ENCODE measurements at regions not wholly inside any gene's neighbourhood (a gene's known extent, or its start where the extent isn't known, plus 50 kb on each side); places are given as distances from the start of the nearest gene placed in this dataset.

DNA sequence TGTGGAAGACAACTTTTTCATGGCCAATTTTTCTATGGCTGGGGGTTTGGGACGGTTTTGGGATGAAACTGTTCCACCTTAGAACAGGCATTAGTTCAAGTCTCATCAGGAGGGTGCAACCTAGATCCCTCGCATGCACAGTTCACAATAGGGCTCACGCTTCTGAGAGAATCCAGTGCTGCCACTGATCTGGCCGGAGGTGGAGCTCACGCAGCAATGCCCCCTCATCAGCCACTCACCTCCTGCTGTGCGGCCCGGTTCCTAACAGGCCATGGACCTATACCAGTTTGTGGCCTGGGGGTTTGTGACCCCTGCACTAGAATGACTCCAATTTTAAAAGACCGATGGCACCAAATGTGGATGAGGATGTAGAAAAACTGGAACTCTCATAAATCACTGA lies 127.2 kb upstream of the IER5L start:
- H3K4me3 ChIP-seq (replicated peaks in 1 of 3; ENCODE audit: insufficient read depth in 1 of 3, low read depth in 1 of 3, low read length in 3 of 3), result no peak overlapping the region
- H3K9me1 ChIP-seq (replicated peaks; ENCODE audit: control insufficient read depth, extremely low read depth, insufficient read depth, low read length), result no peaks in the 10 kb centered on the region
- dilution Hi-C loops (cut with MboI; ENCODE audit: extremely low pct_ligation_motif_present, low sequenced_read_pairs), result no loop called here
- DNase-seq (ENCODE audit: low read depth, low spot score), result no peak
- POLR2A ChIA-PET, result no interaction called here
- no peak for FAIRE-seq
- no peaks in the 10 kb centered on the region for H3K9me3 ChIP-seq (replicated peaks; ENCODE audit: control insufficient read depth, insufficient read depth, low read length)
- BruUV-seq (replicated peaks), result no TSS peak
- no peaks in the 10 kb centered on the region for H3K4me1 ChIP-seq (ENCODE audit: control insufficient read depth, extremely low read depth, insufficient read depth, low read length)
- no peak for TF ChIP-seq FOS (IDR thresholded peaks at IDR 0.05; ENCODE audit: borderline replicate concordance, insufficient read depth, low read length)
- no peak for TF ChIP-seq EZH2 (IDR thresholded peaks at IDR 0.05; ENCODE audit: borderline replicate concordance, low read depth, low read length, severe bottlenecking)
- TF ChIP-seq GATA2 (IDR thresholded peaks at IDR 0.05; ENCODE audit: insufficient read depth, insufficient read length, low read depth, low read length), result no peak
- TF ChIP-seq MAX (IDR thresholded peaks at IDR 0.05; ENCODE audit: insufficient read depth, insufficient read length), result no peak
- TF ChIP-seq JUN (IDR thresholded peaks at IDR 0.05; ENCODE audit: borderline replicate concordance, insufficient read depth, insufficient read length, low read depth), result no peak
- no peak for TF ChIP-seq POLR2A (IDR thresholded peaks at IDR 0.05; ENCODE audit: low read depth, low read length)
- TF ChIP-seq MYC (IDR thresholded peaks at IDR 0.05; ENCODE audit: low read depth, low read length), result no peak
- no peak for TF ChIP-seq POLR2AphosphoS5 (IDR thresholded peaks at IDR 0.05; ENCODE audit: insufficient read depth, low read depth, low read length)
- TF ChIP-seq CTCF (IDR thresholded peaks at IDR 0.05; ENCODE audit: extremely low read depth in 1 of 2, insufficient read depth in 1 of 2, low read depth in 1 of 2, low read length in 2 of 2), result no peak
- H3K79me2 ChIP-seq (ENCODE audit: control insufficient read depth, insufficient read depth, low read length), result no peaks in the 10 kb centered on the region
- H3K27me3 ChIP-seq (ENCODE audit: control insufficient read depth in 2 of 2, insufficient read depth in 2 of 2, low read length in 2 of 2), result peaks cover 0 to 4% of the 10 kb centered on the region in 2 experiments
- CTCF ChIA-PET, result interaction anchor here (0.6 kb wide), 1 partner anchor 315 kb away, joined by 3 read pairs; the partner anchor contains the start of gene C9orf50
- no peak overlapping the region for H3K27ac ChIP-seq (ENCODE audit: insufficient read depth, low read depth, low read length)
- no peak overlapping the region for H3K9ac ChIP-seq (replicated peaks; ENCODE audit: extremely low read depth, insufficient read depth, low read length)
- no peaks in the 10 kb centered on the region for H3K36me3 ChIP-seq (ENCODE audit: control insufficient read depth in 2 of 2, extremely low read depth in 1 of 2, insufficient read depth in 2 of 2, low read length in 2 of 2)
- H2AFZ ChIP-seq (ENCODE audit: low read depth, low read length), result no peak overlapping the region
- no peak overlapping the region for H3K4me2 ChIP-seq (ENCODE audit: insufficient read depth, low read length)
- H4K20me1 ChIP-seq (replicated peaks; ENCODE audit: control insufficient read depth, extremely low read depth, insufficient read depth, low read length), result no peaks in the 10 kb centered on the region
- intact Hi-C loops (cut with micrococcal nuclease), result no loop called here

All from endothelial cell of umbilical vein (primary cell).